H9 (cell line): ENCODE measurements at regions not wholly inside any gene's neighbourhood (a gene's known extent, or its start where the extent isn't known, plus 50 kb on each side); places are given as distances from the start of the nearest gene placed in this dataset.

Experiments used
- DNase-seq: peaks from one replicate; pipeline ENCODE4 v3.0.0-alpha.2; 2017
- H2AFZ ChIP-seq: one replicate; pipeline ENCODE4 v1.6.1; 2013; ENCODE audit warnings: mild to moderate bottlenecking, low read length, control low read depth, moderate library complexity
- H2AK5ac ChIP-seq: 2 replicates; pipeline ENCODE4 v1.6.1; 2013; ENCODE audit warnings: low read length, control low read depth, mixed read lengths; ENCODE audit not compliant: insufficient read length
- H2BK120ac ChIP-seq: one replicate; pipeline ENCODE4 v1.6.1; 2013; ENCODE audit warnings: low read depth, mild to moderate bottlenecking, low read length, control low read depth, inconsistent platforms; ENCODE audit not compliant: poor library complexity, severe bottlenecking
- H2BK12ac ChIP-seq: 2 replicates; pipeline ENCODE4 v1.6.1; 2013; ENCODE audit warnings: low read length, control low read depth, mixed read lengths, low read depth; ENCODE audit not compliant: insufficient read length
- H2BK15ac ChIP-seq: 2 replicates; pipeline ENCODE4 v1.6.1; 2013; ENCODE audit warnings: low read depth, low read length, control low read depth
- H2BK20ac ChIP-seq: one replicate; pipeline ENCODE4 v1.6.1; 2013; ENCODE audit warnings: low read depth, mild to moderate bottlenecking, low read length, control low read depth, inconsistent platforms; ENCODE audit not compliant: poor library complexity, severe bottlenecking
- H2BK5ac ChIP-seq: 2 replicates; pipeline ENCODE4 v1.6.1; 2013; ENCODE audit warnings: low read length, control low read depth, mixed read lengths; ENCODE audit not compliant: insufficient read length
- H3K14ac ChIP-seq: 2 replicates; pipeline ENCODE4 v1.6.1; 2013; ENCODE audit warnings: low read length, control low read depth; ENCODE audit not compliant: insufficient read depth
- H3K18ac ChIP-seq: 2 replicates; pipeline ENCODE4 v1.6.1; 2013; ENCODE audit warnings: low read depth, mild to moderate bottlenecking, mixed read lengths, low read length, control low read depth; ENCODE audit not compliant: insufficient read length
- H3K23ac ChIP-seq: 2 replicates; pipeline ENCODE4 v1.6.1; 2013; ENCODE audit warnings: low read length, control low read depth, mixed read lengths, low read depth; ENCODE audit not compliant: insufficient read length
- H3K23me2 ChIP-seq: 2 replicates; pipeline ENCODE4 v1.6.1; 2013; ENCODE audit warnings: low read depth, mild to moderate bottlenecking, mixed read lengths, low read length, control low read depth; ENCODE audit not compliant: insufficient read length, poor library complexity, severe bottlenecking
- H3K27ac ChIP-seq: 2 replicates; pipeline ENCODE4 v1.5.1; 2013; ENCODE audit warnings: low read length, control low read depth, mixed read lengths, low read depth; ENCODE audit not compliant: insufficient read length
- H3K27me3 ChIP-seq: 2 replicates; pipeline ENCODE4 v1.6.1; 2013; ENCODE audit warnings: low read length, control low read depth, inconsistent platforms; ENCODE audit not compliant: insufficient read depth
- H3K4ac ChIP-seq: 2 replicates; pipeline ENCODE4 v1.6.1; 2013; ENCODE audit warnings: low read depth, mild to moderate bottlenecking, control low read depth, inconsistent platforms, low read length, moderate library complexity
- H3K4me1 ChIP-seq: 2 replicates; pipeline ENCODE4 v1.6.1; 2013; ENCODE audit warnings: low read length, control low read depth, inconsistent platforms; ENCODE audit not compliant: insufficient read depth
- H3K4me2 ChIP-seq: 2 replicates; pipeline ENCODE4 v1.6.1; 2013; ENCODE audit warnings: low read length, control low read depth, mixed read lengths; ENCODE audit not compliant: insufficient read length, insufficient read depth
- H3K56ac ChIP-seq: 2 replicates; pipeline ENCODE4 v1.6.1; 2013; ENCODE audit warnings: low read depth, mild to moderate bottlenecking, mixed read lengths, low read length, control low read depth; ENCODE audit not compliant: insufficient read length
- H3K79me1 ChIP-seq: 2 replicates; pipeline ENCODE4 v1.6.1; 2013; ENCODE audit warnings: low read depth, mild to moderate bottlenecking, moderate library complexity, low read length, control low read depth, inconsistent platforms; ENCODE audit not compliant: insufficient read depth, poor library complexity, severe bottlenecking
- H3K79me2 ChIP-seq: 2 replicates; pipeline ENCODE4 v1.6.1; 2013; ENCODE audit warnings: low read length, control low read depth, inconsistent platforms; ENCODE audit not compliant: insufficient read depth
- H3K9ac ChIP-seq: 2 replicates; pipeline ENCODE4 v1.6.1; 2013; ENCODE audit warnings: low read length, control low read depth, mixed read lengths; ENCODE audit not compliant: insufficient read length; ENCODE audit errors: extremely low read depth
- H3K9me3 ChIP-seq: one replicate; pipeline ENCODE4 v1.6.1; 2013; ENCODE audit warnings: low read depth, low read length, inconsistent platforms; ENCODE audit not compliant: control insufficient read depth
- H3T11ph ChIP-seq: one replicate; pipeline ENCODE4 v1.6.1; 2013; ENCODE audit warnings: mild to moderate bottlenecking, low read length, control low read depth, inconsistent platforms
- H4K20me1 ChIP-seq: one replicate; pipeline ENCODE4 v1.6.1; 2013; ENCODE audit not compliant: control insufficient read depth, insufficient read length, insufficient read depth
- H4K5ac ChIP-seq: 2 replicates; pipeline ENCODE4 v1.6.1; 2013; ENCODE audit warnings: low read depth, mild to moderate bottlenecking, mixed read lengths, low read length, control low read depth; ENCODE audit not compliant: insufficient read length
- H4K8ac ChIP-seq: replicated peaks from 2 replicates; pipeline ENCODE4 v1.6.1; 2013; ENCODE audit warnings: low read length, control low read depth, mixed read lengths, low read depth; ENCODE audit not compliant: insufficient read length
- H4K91ac ChIP-seq: 2 replicates; pipeline ENCODE4 v1.6.1; 2013; ENCODE audit warnings: low read depth, mild to moderate bottlenecking, moderate library complexity, mixed read lengths, low read length, control low read depth; ENCODE audit not compliant: insufficient read length
- H3K27ac Mint-ChIP-seq, 3 experiments: 2 replicates in 2 of 3; 3 replicates in 1 of 3; pipeline ENCODE4 v1.8.0; 2020 to 2021; ENCODE audit warnings: mixed read lengths in 3 of 3, mild to moderate bottlenecking in 1 of 3, moderate library complexity in 1 of 3
- H3K27me3 Mint-ChIP-seq: 2 replicates; pipeline ENCODE4 v1.8.0; 2021; ENCODE audit warnings: low read depth, mild to moderate bottlenecking, moderate library complexity, mixed read lengths
- H3K36me3 Mint-ChIP-seq, 3 experiments: 2 replicates in 2 of 3; 3 replicates in 1 of 3; pipeline ENCODE4 v1.8.0; 2020 to 2021; ENCODE audit warnings: low read depth in 3 of 3, mixed read lengths in 3 of 3; ENCODE audit not compliant: insufficient read depth in 1 of 3
- H3K4me1 Mint-ChIP-seq, 2 experiments: 2 replicates each; pipeline ENCODE4 v1.8.0; 2020; ENCODE audit warnings: mixed read lengths in 2 of 2
- H3K4me3 Mint-ChIP-seq, 2 experiments: 2 replicates in 1 of 2; 3 replicates in 1 of 2; pipeline ENCODE4 v1.8.0; 2020 to 2021; ENCODE audit warnings: mild to moderate bottlenecking in 2 of 2, mixed read lengths in 2 of 2, moderate library complexity in 1 of 2
- H3K9me3 Mint-ChIP-seq, 2 experiments: 2 replicates in 1 of 2; 3 replicates in 1 of 2; pipeline ENCODE4 v1.8.0; 2020; ENCODE audit warnings: mild to moderate bottlenecking in 2 of 2, mixed read lengths in 2 of 2, moderate library complexity in 1 of 2
- CTCF ChIP-seq: fragments of 200-600 bp; sonication (generic); conservative IDR thresholded peaks from 3 replicates; pipeline ENCODE4 v1.8.0; 2021; ENCODE audit warnings: antibody characterized with exemption, mild to moderate bottlenecking
- WGBS: extraction: QIAGEN DNeasy Blood & Tissue Kit; methylation state at CpG from one replicate; pipeline ENCODE4 v1.1.7; 2013; ENCODE audit warnings: missing lambda C conversion rate, low lambda C conversion rate, mixed read lengths; ENCODE audit not compliant: insufficient read length; ENCODE audit errors: extremely low coverage; 5-methylcytosine and 5-hydroxymethylcytosine counted together

GRCh38 chr5:2009986-2010914 lies 127.5 kb upstream of the IRX4 start:
- no peaks in the 10 kb centered on the region for H3K79me1 ChIP-seq
- H4K20me1 ChIP-seq, result no peaks in the 10 kb centered on the region
- H2BK12ac ChIP-seq, result no peak overlapping the region
- H3K23me2 ChIP-seq, result no peaks in the 10 kb centered on the region
- no peak for DNase-seq
- no peak overlapping the region for H4K91ac ChIP-seq
- H2BK5ac ChIP-seq, result no peak overlapping the region
- H3K56ac ChIP-seq, result no peak overlapping the region
- H3K27ac ChIP-seq, result no peak overlapping the region
- no peaks in the 10 kb centered on the region for H3K4me1 ChIP-seq
- H2BK120ac ChIP-seq, result no peak overlapping the region
- no peak overlapping the region for H2AFZ ChIP-seq
- no peak overlapping the region for H3K23ac ChIP-seq
- H3K14ac ChIP-seq, result no peak overlapping the region; the same call in 1 of the 2 replicates
- H3K36me3 Mint-ChIP-seq, result no peaks in the 10 kb centered on the region
- H2BK15ac ChIP-seq, result no peak overlapping the region
- H3K4me3 Mint-ChIP-seq, result no peak overlapping the region
- H3K9ac ChIP-seq, result no peak overlapping the region
- H3K18ac ChIP-seq, result no peak overlapping the region
- H2BK20ac ChIP-seq, result no peak overlapping the region
- WGBS, result no CpG with 5 or more reads among the region's 22 CpGs
- no peak overlapping the region for H2AK5ac ChIP-seq
- H3K4ac ChIP-seq, result no peak overlapping the region
- H3T11ph ChIP-seq, result no peak overlapping the region
- no peaks in the 10 kb centered on the region for H3K9me3 ChIP-seq
- peaks cover 14% of the 10 kb centered on the region for H3K27me3 Mint-ChIP-seq
- H3K4me1 Mint-ChIP-seq, result peaks cover 0 to 4% of the 10 kb centered on the region in 2 experiments; a peak in 1 of 4 replicates
- no peaks in the 10 kb centered on the region; the same call in 1 of the 2 replicates for H3K27me3 ChIP-seq
- no peaks in the 10 kb centered on the region for H3K79me2 ChIP-seq
- H3K4me2 ChIP-seq, result no peak overlapping the region
- no peak overlapping the region for H3K27ac Mint-ChIP-seq
- no peaks in the 10 kb centered on the region for H3K9me3 Mint-ChIP-seq
- no peak for TF ChIP-seq CTCF
- H4K8ac ChIP-seq, result no peak overlapping the region
- no peak overlapping the region for H4K5ac ChIP-seq
